ENCODE measurements at regions not wholly inside any gene's neighbourhood (a gene's known extent, or its start where the extent isn't known, plus 50 kb on each side); places are given as distances from the start of the nearest gene placed in this dataset.
A peak's percentile ranks its signal among the peaks of the same experiment; 100 is the strongest.

- H3K36me3 ChIP-seq (replicated peaks) = no peaks in the 10 kb centered on the region
- in situ Hi-C loops (cut with MboI; ENCODE audit: low sequenced_read_pairs) = no loop called here
- H3K9me3 ChIP-seq = no peaks in the 10 kb centered on the region
- peaks cover 2% of the 10 kb centered on the region; the same call in 1 of the 2 replicates for H3K27me3 ChIP-seq (ENCODE audit: low read depth)
- no peak overlapping the region for H3K4me3 ChIP-seq
- DNase-seq (ENCODE audit: low spot score in 2 of 2) = no peak
- no peaks in the 10 kb centered on the region for H3K4me1 ChIP-seq
Observed at GRCh38 chr2:196538646-196539045, 100.9 kb upstream of the CCDC150 start.

DNA sequence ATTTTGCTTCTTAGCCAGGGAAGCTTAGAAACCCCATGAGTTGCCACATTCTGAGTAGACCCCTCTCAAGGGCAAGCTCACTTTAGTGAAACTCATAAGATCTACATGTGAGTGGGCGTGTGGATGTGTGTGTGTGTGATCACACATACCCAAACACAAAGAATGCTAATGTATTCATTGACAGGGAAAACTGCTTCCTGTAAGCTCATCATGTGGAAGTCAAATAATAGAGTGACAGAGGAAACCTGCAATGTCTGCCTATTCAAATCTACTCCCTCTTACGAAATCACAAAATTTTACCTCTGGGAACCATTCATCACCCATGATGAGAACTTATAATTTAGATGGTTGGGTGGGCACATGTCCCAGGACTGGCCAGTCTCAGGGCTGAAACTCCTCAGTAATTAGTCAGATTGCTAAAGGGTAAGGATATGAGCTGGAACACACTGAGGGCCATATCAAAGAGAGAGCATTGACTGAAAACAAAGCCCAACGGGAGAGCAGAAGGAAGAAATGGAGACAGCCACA lies 94.5 kb upstream of the CCDC150 start:
- H3K9me3 ChIP-seq = no peaks in the 10 kb centered on the region
- DNase-seq (ENCODE audit: low spot score in 2 of 2) = no peak
- in situ Hi-C loops (cut with MboI; ENCODE audit: low sequenced_read_pairs) = no loop called here
- H3K36me3 ChIP-seq (replicated peaks) = no peaks in the 10 kb centered on the region
- H3K4me1 ChIP-seq = no peaks in the 10 kb centered on the region
- H3K4me3 ChIP-seq = no peak overlapping the region
- no peaks in the 10 kb centered on the region for H3K27me3 ChIP-seq (ENCODE audit: low read depth)

- H3K9me3 ChIP-seq = no peaks in the 10 kb centered on the region
- DNase-seq (ENCODE audit: low spot score in 2 of 2) = no peak
- H3K4me3 ChIP-seq = no peak overlapping the region
- in situ Hi-C loops (cut with MboI; ENCODE audit: low sequenced_read_pairs) = no loop called here
- no peaks in the 10 kb centered on the region for H3K36me3 ChIP-seq (replicated peaks)
- H3K4me1 ChIP-seq = peaks cover 3% of the 10 kb centered on the region; the same call in 1 of the 2 replicates
- no peaks in the 10 kb centered on the region for H3K27me3 ChIP-seq (ENCODE audit: low read depth)
Observed at GRCh38 chr2:196546151-196546919, 93.2 kb upstream of the CCDC150 start.

DNA sequence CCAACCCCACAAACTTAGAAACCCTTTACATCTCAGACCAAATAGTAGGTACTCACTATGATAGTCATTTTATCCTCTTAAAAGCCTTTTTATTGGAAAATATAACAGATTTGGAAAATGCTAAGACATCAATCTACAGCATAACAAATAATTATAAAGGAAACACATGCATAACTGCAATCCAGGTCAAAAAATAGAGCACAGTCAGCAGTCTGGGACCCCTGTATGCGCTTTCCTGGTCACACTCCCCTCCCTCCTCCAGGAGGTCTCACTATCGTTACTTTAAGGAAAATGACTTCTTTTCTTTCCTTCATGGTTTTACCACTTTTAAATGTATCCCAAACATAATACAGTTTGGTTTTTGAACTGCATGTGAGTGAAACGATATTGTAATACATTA lies 90.5 kb upstream of the CCDC150 start:
- Histone ChIP-seq H3K4me1 (peaks cover 3% of the 10 kb centered on the region; the same call in 1 of the 2 replicates), H3K4me3 (no peak overlapping the region), H3K27me3 (ENCODE audit: low read depth) (no peaks in the 10 kb centered on the region), H3K36me3 (replicated peaks) (no peaks in the 10 kb centered on the region), H3K9me3 (no peaks in the 10 kb centered on the region)
- DNase-seq (ENCODE audit: low spot score in 2 of 2) = no peak
- in situ Hi-C loops (cut with MboI; ENCODE audit: low sequenced_read_pairs) = no loop called here

- Histone ChIP-seq H3K4me1 (peaks cover 3% of the 10 kb centered on the region; the same call in 1 of the 2 replicates), H3K9me3 (no peaks in the 10 kb centered on the region), H3K4me3 (no peak overlapping the region), H3K27me3 (ENCODE audit: low read depth) (no peaks in the 10 kb centered on the region), H3K36me3 (replicated peaks) (no peaks in the 10 kb centered on the region)
- in situ Hi-C loops (cut with MboI; ENCODE audit: low sequenced_read_pairs) = no loop called here
- DNase-seq (ENCODE audit: low spot score in 2 of 2) = peak in 1 of 2 experiments; percentile 74
Observed at GRCh38 chr2:196551014-196551413, 88.5 kb upstream of the CCDC150 start.

GRCh38 chr2:196555161-196555560 lies 84.4 kb upstream of the CCDC150 start:
- DNase-seq (ENCODE audit: low spot score in 2 of 2) = no peak
- Histone ChIP-seq H3K27me3 (ENCODE audit: low read depth) (no peaks in the 10 kb centered on the region), H3K4me3 (no peak overlapping the region), H3K9me3 (no peaks in the 10 kb centered on the region), H3K4me1 (peaks cover 3% of the 10 kb centered on the region; the same call in 1 of the 2 replicates), H3K36me3 (replicated peaks) (no peaks in the 10 kb centered on the region)
- in situ Hi-C loops (cut with MboI; ENCODE audit: low sequenced_read_pairs) = no loop called here

DNA sequence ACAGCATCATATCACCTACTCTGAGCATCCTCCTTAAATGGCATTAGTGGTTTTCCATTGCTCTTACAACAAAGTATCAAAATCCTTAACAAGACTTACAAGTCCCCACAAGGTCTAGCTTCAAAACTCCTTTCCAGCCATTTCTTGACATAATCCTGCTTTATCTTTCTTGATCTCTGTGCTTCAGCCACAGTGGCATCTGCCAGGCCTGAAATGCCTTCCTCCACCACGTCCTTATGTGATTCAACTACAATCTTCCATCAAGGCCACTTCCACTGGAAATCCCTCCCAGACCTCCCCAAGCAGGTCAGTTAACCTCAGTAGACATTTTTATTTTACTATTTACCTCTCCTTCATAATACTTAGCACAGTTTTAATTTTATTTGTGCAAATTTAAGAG lies 83.8 kb upstream of the CCDC150 start:
- Histone ChIP-seq H3K27me3 (ENCODE audit: low read depth) (no peaks in the 10 kb centered on the region), H3K4me1 (peaks cover 3% of the 10 kb centered on the region; the same call in 1 of the 2 replicates), H3K9me3 (no peaks in the 10 kb centered on the region), H3K4me3 (no peak overlapping the region), H3K36me3 (replicated peaks) (no peaks in the 10 kb centered on the region)
- DNase-seq (ENCODE audit: low spot score in 2 of 2) = no peak
- in situ Hi-C loops (cut with MboI; ENCODE audit: low sequenced_read_pairs) = no loop called here

DNA sequence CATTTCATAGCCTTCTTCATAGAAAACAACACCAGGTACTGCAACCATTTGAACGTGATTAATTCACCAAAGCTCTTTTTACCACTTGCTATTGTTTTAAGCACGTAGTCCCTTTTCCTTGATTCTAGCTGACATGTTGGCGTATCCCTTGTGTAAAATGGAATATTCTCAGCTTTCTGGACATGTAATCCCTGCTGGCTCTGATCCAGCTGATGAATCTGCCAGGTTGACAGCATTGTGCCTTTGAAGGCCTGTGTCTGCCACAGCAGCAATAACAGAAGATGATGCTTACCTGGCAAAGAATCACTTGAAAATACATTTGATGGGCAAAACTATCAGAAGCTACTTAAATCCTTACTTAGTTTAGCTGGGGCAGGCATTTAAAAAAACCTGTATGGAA lies 81.0 kb upstream of the CCDC150 start:
- in situ Hi-C loops (cut with MboI; ENCODE audit: low sequenced_read_pairs) = no loop called here
- DNase-seq (ENCODE audit: low spot score in 2 of 2) = no peak
- H3K9me3 ChIP-seq = no peaks in the 10 kb centered on the region
- H3K4me3 ChIP-seq = no peak overlapping the region
- no peaks in the 10 kb centered on the region for H3K36me3 ChIP-seq (replicated peaks)
- no peaks in the 10 kb centered on the region for H3K27me3 ChIP-seq (ENCODE audit: low read depth)
- no peaks in the 10 kb centered on the region for H3K4me1 ChIP-seq

DNA sequence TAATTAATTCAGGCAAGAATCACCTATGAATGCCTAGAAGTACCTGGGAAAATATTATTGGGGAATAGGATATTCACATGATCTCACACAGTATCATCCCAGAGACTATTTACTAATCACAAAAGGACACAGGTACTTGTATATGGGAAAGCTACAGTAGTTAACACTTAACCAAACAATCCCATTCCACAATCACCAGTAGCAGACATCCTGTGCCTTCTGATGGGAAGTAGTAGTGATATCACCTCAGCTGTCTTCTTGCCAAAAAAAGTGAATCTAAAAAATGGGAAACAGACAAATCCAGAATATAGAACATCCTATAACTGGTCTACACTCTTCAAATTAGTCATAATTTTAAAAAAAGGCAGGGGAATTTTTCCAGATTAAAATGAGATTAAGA lies 75.6 kb upstream of the CCDC150 start:
- DNase-seq (ENCODE audit: low spot score in 2 of 2) = no peak
- Histone ChIP-seq H3K9me3 (no peaks in the 10 kb centered on the region), H3K27me3 (ENCODE audit: low read depth) (peaks cover 7% of the 10 kb centered on the region; the same call in 1 of the 2 replicates), H3K4me3 (no peak overlapping the region), H3K36me3 (replicated peaks) (no peaks in the 10 kb centered on the region), H3K4me1 (no peaks in the 10 kb centered on the region)
- in situ Hi-C loops (cut with MboI; ENCODE audit: low sequenced_read_pairs) = no loop called here

- no peaks in the 10 kb centered on the region for H3K36me3 ChIP-seq (replicated peaks)
Observed at GRCh38 chr2:196565106-196565765, 74.3 kb upstream of the CCDC150 start.

GRCh38 chr2:196565982-196566381 lies 73.5 kb upstream of the CCDC150 start:
- H3K4me1 ChIP-seq = no peaks in the 10 kb centered on the region
- no peak overlapping the region for H3K4me3 ChIP-seq
- no peaks in the 10 kb centered on the region for H3K36me3 ChIP-seq (replicated peaks)
- DNase-seq (ENCODE audit: low spot score in 2 of 2) = no peak
- in situ Hi-C loops (cut with MboI; ENCODE audit: low sequenced_read_pairs) = no loop called here
- H3K27me3 ChIP-seq (ENCODE audit: low read depth) = peaks cover 7% of the 10 kb centered on the region; the same call in 1 of the 2 replicates
- H3K9me3 ChIP-seq = no peaks in the 10 kb centered on the region

More at GRCh38 chr2:196565106-196565765, 74.3 kb upstream of the CCDC150 start:
- no peak overlapping the region for H3K4me3 ChIP-seq
- no peaks in the 10 kb centered on the region for H3K4me1 ChIP-seq
- no peak for DNase-seq (ENCODE audit: low spot score in 2 of 2)
- in situ Hi-C loops (cut with MboI; ENCODE audit: low sequenced_read_pairs) = no loop called here
- peaks cover 7% of the 10 kb centered on the region; the same call in 1 of the 2 replicates for H3K27me3 ChIP-seq (ENCODE audit: low read depth)
- H3K9me3 ChIP-seq = no peaks in the 10 kb centered on the region

- no peak for DNase-seq (ENCODE audit: low spot score in 2 of 2)
- Histone ChIP-seq H3K27me3 (ENCODE audit: low read depth) (peaks cover 7% of the 10 kb centered on the region; the same call in 1 of the 2 replicates), H3K36me3 (replicated peaks) (no peaks in the 10 kb centered on the region), H3K4me3 (no peak overlapping the region), H3K4me1 (no peaks in the 10 kb centered on the region), H3K9me3 (no peaks in the 10 kb centered on the region)
- in situ Hi-C loops (cut with MboI; ENCODE audit: low sequenced_read_pairs) = no loop called here
Observed at GRCh38 chr2:196566961-196567666, 72.4 kb upstream of the CCDC150 start.

DNA sequence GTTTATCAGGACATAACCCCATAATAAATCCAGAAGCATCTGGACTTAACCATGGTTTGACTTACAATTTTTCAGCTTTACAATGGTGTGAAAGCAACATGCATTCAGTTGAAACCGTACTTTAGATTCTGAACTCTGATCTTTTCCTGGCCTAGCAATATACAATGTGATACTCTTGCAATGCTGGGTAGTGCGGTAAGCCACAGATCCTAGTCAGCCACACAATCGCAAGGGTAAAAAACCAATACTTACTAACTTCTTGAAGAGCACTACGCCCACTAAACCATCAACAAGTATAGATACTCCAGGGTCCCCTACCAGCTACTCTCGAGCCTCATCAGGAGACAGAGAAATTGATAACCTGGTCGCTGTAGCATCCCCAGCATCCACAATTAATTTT lies 71.0 kb upstream of the CCDC150 start:
- in situ Hi-C loops (cut with MboI; ENCODE audit: low sequenced_read_pairs) = no loop called here
- H3K36me3 ChIP-seq (replicated peaks) = no peaks in the 10 kb centered on the region
- H3K4me3 ChIP-seq = no peak overlapping the region
- H3K27me3 ChIP-seq (ENCODE audit: low read depth) = peaks cover 7% of the 10 kb centered on the region; the same call in 1 of the 2 replicates
- H3K9me3 ChIP-seq = no peaks in the 10 kb centered on the region
- DNase-seq (ENCODE audit: low spot score in 2 of 2) = no peak
- no peaks in the 10 kb centered on the region for H3K4me1 ChIP-seq

All from HAP-1 (cell line).